Skeletal muscle tissue (tissue), 3 donors: ENCODE measurements at regions not wholly inside any gene's neighbourhood (a gene's known extent, or its start where the extent isn't known, plus 50 kb on each side); places are given as distances from the start of the nearest gene placed in this dataset.
A peak's percentile ranks its signal among the peaks of the same experiment; 100 is the strongest.

Experiments used
- H3K27ac ChIP-seq: one replicate; pipeline ENCODE4 v1.7.0; 2013; ENCODE audit warnings: mild to moderate bottlenecking, low read depth, low read length, inconsistent platforms
- H3K27me3 ChIP-seq, 3 donors: one replicate each; pipeline ENCODE4 v1.7.0; 2013; ENCODE audit warnings: low read length in 3 of 3; ENCODE audit not compliant: control insufficient read depth in 3 of 3, insufficient read depth in 3 of 3
- H3K36me3 ChIP-seq, 3 donors: one replicate each; pipeline ENCODE4 v1.7.0; 2013; ENCODE audit warnings: low read length in 3 of 3; ENCODE audit not compliant: control insufficient read depth in 3 of 3, insufficient read depth in 3 of 3
- H3K4me1 ChIP-seq, 3 donors: one replicate each; pipeline ENCODE4 v1.7.0; 2013; ENCODE audit warnings: low read length in 3 of 3, mild to moderate bottlenecking in 3 of 3; ENCODE audit not compliant: control insufficient read depth in 3 of 3, insufficient read depth in 3 of 3
- H3K4me3 ChIP-seq, 3 donors: one replicate each; pipeline ENCODE4 v1.7.0; 2013; ENCODE audit warnings: low read length in 3 of 3
- H3K9ac ChIP-seq, 3 donors: one replicate each; pipeline ENCODE4 v1.7.0; 2013; ENCODE audit warnings: low read length in 3 of 3, mild to moderate bottlenecking in 3 of 3, moderate library complexity in 2 of 3, low read depth in 1 of 3
- H3K9me3 ChIP-seq, 3 donors: one replicate each; pipeline ENCODE4 v1.7.0; 2013; ENCODE audit warnings: low read length in 3 of 3; ENCODE audit not compliant: control insufficient read depth in 3 of 3
- donor health status: Osteomylitis.

DNA sequence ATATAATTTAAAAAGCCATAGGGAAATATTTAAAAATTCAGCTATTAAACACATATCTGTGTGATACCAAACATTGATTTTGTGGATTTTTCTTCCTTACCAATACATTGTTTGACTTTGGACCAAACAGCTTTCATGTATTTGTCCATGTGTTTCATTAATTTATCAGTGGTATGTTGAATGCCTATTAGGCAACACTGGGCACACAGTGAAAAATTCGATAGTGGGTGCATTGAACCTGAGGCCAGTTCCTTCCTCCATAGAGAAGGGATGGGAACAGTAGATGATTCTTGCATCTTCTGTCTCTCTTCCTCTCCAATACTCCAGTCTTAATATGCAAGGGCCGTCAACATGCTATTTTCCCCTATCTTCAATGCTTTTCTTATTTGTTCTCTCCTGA lies 110.2 kb upstream of the NR3C1 start:
- H3K9me3 ChIP-seq = no peaks in the 10 kb centered on the region

DNA sequence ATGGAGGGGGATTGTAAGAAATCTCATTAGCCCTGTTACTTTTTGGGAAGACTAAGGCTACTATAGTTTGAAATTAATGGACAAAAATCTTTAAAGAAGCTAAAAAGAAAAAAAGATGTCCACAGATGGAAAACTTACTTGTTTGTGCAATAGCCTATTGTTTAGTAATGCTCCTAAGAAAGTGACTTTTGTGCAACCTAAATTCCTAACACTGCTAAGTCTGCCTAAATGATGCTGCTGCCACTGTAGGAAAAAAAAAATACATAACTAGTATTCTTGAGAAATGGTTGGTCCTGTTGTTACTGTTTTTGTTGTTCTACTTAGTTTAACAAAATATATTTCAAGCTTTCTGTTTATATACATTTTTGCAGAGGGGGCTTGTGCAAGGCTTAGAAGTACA lies 108.2 kb upstream of the NR3C1 start:
- no peaks in the 10 kb centered on the region for H3K9me3 ChIP-seq
- H3K4me3 ChIP-seq = no peak overlapping the region
- H3K9ac ChIP-seq = no peak overlapping the region
- no peak overlapping the region for H3K27ac ChIP-seq
- H3K36me3 ChIP-seq = no peaks in the 10 kb centered on the region
- H3K27me3 ChIP-seq = no peaks in the 10 kb centered on the region
- peaks cover 17 to 35% (median 19%) of the 10 kb centered on the region in 3 donors for H3K4me1 ChIP-seq

More for the DNA sequence above, 110.2 kb upstream of the NR3C1 start:
- no peak overlapping the region for H3K4me3 ChIP-seq
- no peaks in the 10 kb centered on the region for H3K36me3 ChIP-seq
- H3K27me3 ChIP-seq = no peaks in the 10 kb centered on the region
- H3K4me1 ChIP-seq = peaks cover 8 to 27% (median 10%) of the 10 kb centered on the region in 3 donors
- no peak overlapping the region for H3K9ac ChIP-seq
- no peak overlapping the region for H3K27ac ChIP-seq

DNA sequence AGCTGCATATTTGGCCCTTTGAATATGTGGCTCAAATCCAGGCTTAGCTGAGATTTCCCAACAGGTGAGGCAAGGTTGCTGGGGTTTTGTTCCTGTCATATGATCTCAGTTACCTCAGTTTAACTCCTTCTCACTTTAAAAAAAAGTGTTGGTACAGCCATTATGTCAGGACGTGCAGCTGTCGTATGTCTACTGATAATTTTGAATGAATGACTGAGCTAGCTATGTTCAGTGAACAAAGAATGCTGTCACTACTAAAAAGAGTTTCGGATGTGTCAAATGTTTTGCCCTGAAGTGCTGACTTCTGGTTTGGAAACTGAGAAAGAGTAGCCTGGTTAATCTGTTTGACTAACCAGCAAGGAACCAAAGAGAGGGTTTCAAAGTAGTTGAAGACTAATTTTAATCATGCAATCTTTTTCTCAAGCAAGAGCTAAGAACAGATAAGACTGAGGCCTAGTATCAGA lies 106.3 kb upstream of the NR3C1 start:
- no peaks in the 10 kb centered on the region for H3K36me3 ChIP-seq
- peaks cover 14 to 24% (median 17%) of the 10 kb centered on the region in 3 donors for H3K4me1 ChIP-seq
- no peaks in the 10 kb centered on the region for H3K9me3 ChIP-seq
- H3K4me3 ChIP-seq = no peak overlapping the region
- H3K27ac ChIP-seq = no peak overlapping the region
- no peak overlapping the region for H3K9ac ChIP-seq
- H3K27me3 ChIP-seq = no peaks in the 10 kb centered on the region

DNA sequence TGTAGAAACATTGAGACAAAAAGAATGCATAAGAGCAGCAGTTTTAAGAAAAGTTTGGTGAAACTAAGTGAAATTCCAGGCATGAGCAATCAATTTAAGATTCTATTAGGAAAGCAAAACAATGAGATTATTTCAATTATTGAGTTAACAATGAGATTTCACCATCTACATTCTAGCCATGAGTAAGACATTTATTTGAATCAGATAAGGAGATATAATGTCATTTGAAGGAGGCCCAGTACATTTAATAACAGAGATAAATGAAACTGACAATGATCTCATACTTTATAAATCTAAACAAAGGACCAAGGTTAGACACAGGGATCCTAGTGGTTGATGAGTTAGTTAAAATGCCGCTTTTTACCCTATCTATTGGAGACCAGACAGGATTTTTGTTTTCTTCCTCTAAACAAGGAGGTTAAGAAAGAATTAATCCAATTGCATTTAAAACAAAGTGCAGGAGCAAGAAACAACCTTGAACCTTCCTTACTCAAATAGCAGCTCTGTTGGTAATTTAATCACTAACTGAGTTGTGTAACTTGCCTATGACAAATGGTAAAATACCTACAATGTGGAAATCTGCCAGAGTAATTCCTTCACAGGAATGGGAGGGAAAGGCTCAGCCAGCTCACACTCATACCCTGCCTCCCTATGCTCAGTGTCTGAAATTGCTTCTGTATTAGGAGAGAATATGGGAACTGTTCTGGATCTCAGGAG lies 103.5 kb upstream of the NR3C1 start:
- no peaks in the 10 kb centered on the region for H3K36me3 ChIP-seq
- peak overlapping the region in 1 of 3 donors; percentile 11 for H3K4me3 ChIP-seq
- H3K9me3 ChIP-seq = no peaks in the 10 kb centered on the region
- peak overlapping the region in 2 of 3 donors; percentile 41 to 57 for H3K9ac ChIP-seq
- peak overlapping the region; percentile 50 for H3K27ac ChIP-seq
- H3K27me3 ChIP-seq = no peaks in the 10 kb centered on the region
- H3K4me1 ChIP-seq = peaks cover 14 to 17% (median 16%) of the 10 kb centered on the region in 3 donors

DNA sequence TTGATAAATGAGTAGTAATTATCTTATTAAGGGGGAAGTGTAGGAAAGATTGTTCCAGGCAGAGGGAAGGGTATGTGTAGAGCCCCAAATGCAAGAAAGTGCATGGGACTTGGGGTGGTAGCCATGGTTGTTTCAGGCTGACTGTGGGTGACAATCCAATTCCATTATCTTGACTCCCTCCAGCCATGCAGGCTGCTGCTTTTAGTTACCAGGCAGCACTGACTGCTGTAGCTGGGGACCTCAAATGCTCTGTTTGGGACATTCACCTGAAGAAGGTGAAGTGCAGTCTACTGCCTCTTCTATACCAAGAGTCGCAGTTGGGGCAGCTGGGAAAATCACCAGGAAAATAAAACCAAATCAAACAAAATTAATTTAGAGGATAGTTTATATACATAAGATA lies 102.4 kb upstream of the NR3C1 start:
- no peak overlapping the region for H3K27ac ChIP-seq
- H3K4me1 ChIP-seq = peaks cover 14 to 17% (median 16%) of the 10 kb centered on the region in 3 donors

DNA sequence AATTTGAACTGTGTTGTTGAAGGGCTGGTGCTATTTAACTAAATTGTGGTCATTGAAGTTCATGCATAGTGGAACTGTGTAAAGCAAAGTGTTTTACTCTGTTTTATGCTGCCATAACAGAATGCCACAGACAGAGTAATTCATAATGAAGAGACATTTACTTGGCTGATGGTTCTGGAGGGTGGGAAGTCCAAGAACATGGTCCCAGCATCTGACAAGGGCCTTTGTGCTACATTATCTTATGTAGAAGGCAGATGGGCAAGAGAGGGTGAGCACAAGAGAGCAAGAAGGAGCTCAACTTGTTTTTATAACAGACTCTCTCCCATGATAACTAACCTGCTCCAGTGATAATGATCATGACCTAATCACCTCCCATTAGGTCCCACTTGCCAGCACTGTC lies 101.9 kb upstream of the NR3C1 start:
- Histone ChIP-seq H3K27me3 (no peaks in the 10 kb centered on the region), H3K9ac (no peak overlapping the region), H3K4me3 (no peak overlapping the region), H3K36me3 (no peaks in the 10 kb centered on the region), H3K4me1 (peaks cover 14 to 17% (median 16%) of the 10 kb centered on the region in 3 donors), H3K27ac (no peak overlapping the region), H3K9me3 (no peaks in the 10 kb centered on the region)

More for the DNA sequence above, 102.4 kb upstream of the NR3C1 start:
- H3K4me3 ChIP-seq = no peak overlapping the region
- H3K9me3 ChIP-seq = no peaks in the 10 kb centered on the region
- H3K36me3 ChIP-seq = no peaks in the 10 kb centered on the region
- H3K9ac ChIP-seq = no peak overlapping the region
- H3K27me3 ChIP-seq = no peaks in the 10 kb centered on the region

DNA sequence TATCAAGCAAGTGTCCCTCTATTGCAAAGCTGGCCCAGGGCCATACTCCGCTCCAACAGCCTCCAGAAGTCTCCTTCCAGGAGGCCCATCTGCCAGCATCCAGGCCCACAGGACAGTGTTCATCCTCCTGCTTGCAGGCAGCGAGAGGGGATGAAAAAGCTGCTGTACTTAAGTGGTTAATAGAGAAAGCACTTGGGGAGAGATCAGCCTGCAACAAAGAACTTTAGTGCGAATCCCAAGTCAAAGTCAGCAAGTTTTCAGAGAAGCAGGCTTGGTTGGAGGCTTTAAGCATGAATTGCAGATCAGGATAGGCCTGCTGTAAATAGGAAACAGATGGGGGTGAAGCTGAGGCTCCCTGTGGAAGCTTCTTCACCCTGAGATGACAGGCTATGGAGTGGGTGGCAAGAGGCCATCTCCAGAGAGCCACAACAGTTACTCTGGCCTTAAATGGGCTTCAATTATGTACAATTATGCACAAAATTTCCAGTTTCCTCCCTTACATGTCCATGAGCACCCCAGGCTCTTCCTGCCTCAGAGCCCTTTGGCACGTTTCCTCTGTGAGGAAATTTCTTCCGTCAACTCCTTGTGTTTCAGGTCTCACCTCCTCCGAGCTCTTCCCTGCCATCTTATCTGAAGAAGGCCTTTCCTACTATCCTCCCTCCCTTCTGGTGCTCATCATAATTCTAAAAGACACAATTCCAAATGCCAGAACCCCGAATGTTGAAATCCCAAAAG lies 98.0 kb upstream of the NR3C1 start:
- Histone ChIP-seq H3K4me1 (peaks cover 0 to 4% (median under 1%) of the 10 kb centered on the region in 3 donors), H3K9ac (no peak overlapping the region), H3K27me3 (no peaks in the 10 kb centered on the region), H3K27ac (no peak overlapping the region), H3K36me3 (no peaks in the 10 kb centered on the region), H3K4me3 (no peak overlapping the region), H3K9me3 (no peaks in the 10 kb centered on the region)

DNA sequence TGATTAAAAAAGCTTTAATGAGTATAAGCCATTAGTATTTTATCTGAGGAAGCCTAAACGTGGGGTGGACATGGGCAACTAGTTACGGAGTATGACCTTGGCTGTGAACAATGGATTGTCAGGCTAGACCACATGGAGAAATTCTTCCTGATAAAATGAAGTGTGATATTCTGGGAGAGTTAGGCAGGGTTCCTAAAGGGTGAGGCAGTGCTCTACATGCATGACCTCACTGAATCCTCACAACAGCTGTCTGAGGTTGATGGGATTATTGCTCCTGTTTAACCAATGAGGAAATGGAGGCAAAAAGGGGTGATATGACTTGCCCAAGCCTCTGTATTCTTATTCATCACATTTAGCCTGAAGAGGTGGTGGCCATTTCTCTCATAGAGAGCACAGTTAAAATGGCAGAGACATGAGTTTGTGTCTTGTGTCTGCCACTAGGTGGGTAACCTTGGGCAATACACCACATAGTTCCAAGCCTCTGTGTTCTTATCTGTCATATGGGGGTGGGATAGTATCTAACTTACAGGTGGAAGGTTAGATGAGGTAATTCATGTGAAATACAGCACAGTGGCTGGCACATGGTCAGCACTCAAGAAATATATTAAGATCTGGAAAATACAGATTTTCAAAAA lies 96.1 kb upstream of the NR3C1 start:
- H3K4me3 ChIP-seq = no peak overlapping the region
- H3K9me3 ChIP-seq = no peaks in the 10 kb centered on the region
- peaks cover 0 to 12% (median 10%) of the 10 kb centered on the region in 3 donors for H3K4me1 ChIP-seq
- H3K27me3 ChIP-seq = no peaks in the 10 kb centered on the region
- H3K9ac ChIP-seq = no peak overlapping the region
- H3K36me3 ChIP-seq = no peaks in the 10 kb centered on the region
- no peak overlapping the region for H3K27ac ChIP-seq

DNA sequence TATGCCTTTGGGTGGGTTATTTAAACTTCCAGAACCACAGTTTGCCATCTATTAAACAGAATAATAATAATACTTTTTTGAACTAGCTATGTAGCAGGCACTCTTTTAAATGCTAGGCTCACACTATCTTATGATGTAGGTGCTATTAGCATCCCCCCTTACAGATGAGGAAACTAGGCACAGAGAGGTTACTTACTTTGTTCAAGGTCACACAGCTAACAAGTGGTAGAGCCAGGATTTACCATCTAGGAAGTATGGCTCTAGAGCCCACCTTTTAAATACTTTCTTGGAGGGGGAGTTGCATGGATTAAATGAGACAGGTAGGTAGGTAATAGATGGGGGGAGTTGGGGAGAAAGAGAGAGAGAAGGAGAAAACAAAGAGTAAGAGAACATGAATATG lies 95.3 kb upstream of the NR3C1 start:
- Histone ChIP-seq H3K4me3 (no peak overlapping the region), H3K4me1 (peaks cover 0 to 12% (median 10%) of the 10 kb centered on the region in 3 donors), H3K9me3 (no peaks in the 10 kb centered on the region), H3K36me3 (no peaks in the 10 kb centered on the region), H3K27ac (no peak overlapping the region), H3K9ac (no peak overlapping the region), H3K27me3 (no peaks in the 10 kb centered on the region)

DNA sequence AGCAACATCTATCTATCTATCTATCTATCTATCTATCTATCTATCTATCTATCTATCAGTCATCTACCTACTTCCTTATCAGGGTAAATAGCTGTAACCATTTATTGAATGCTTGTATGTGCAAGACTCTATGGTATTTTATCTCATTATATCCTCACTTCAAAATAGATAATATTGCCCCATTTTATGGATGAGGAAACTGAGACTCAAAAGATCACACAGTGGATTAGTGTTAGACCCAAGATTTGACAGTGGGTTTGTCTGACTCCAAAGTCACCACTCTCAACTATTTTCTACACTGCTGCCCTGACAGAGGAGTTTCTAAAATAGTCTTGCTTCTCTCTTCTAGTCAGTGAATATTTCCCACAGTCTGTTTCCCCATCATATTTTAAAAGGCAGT lies 94.3 kb upstream of the NR3C1 start:
- Histone ChIP-seq H3K27me3 (no peaks in the 10 kb centered on the region), H3K9ac (no peak overlapping the region), H3K27ac (no peak overlapping the region), H3K9me3 (no peaks in the 10 kb centered on the region), H3K4me3 (no peak overlapping the region), H3K4me1 (peaks cover 0 to 12% (median 10%) of the 10 kb centered on the region in 3 donors), H3K36me3 (no peaks in the 10 kb centered on the region)
